Astrocyte of the cerebellum (primary cell): ENCODE measurements at regions not wholly inside any gene's neighbourhood (a gene's known extent, or its start where the extent isn't known, plus 50 kb on each side); places are given as distances from the start of the nearest gene placed in this dataset.

Experiments
- DNase-seq: peaks from one replicate; pipeline ENCODE4 v3.0.0-alpha.2; 2011; ENCODE audit warnings: low read depth
- H3K4me3 ChIP-seq: 2 replicates; pipeline ENCODE4 v1.5.1; 2011; ENCODE audit warnings: mild to moderate bottlenecking, low read depth, low read length, moderate library complexity
- CTCF ChIP-seq: IDR thresholded peaks from 2 replicates; pipeline ENCODE4 v1.5.1; 2012; ENCODE audit warnings: low read length, low read depth, moderate library complexity, mild to moderate bottlenecking; ENCODE audit errors: missing control alignments
- in situ Hi-C: cut with HindIII; loops from 2 replicates; pipeline ENCODE4 v1.10.0; 2017; ENCODE audit warnings: low sequenced_read_pairs

- no peak for TF ChIP-seq CTCF
- in situ Hi-C loops: no loop called here
- H3K4me3 ChIP-seq: no peak overlapping the region
- no peak for DNase-seq
Observed at GRCh38 chr6:50271266-50271665, 221.5 kb upstream of the DEFB112 start.

- TF ChIP-seq CTCF: no peak
- in situ Hi-C loops: no loop called here
- no peak for DNase-seq
- no peak overlapping the region for H3K4me3 ChIP-seq
Observed at GRCh38 chr6:50271817-50272216, 222.1 kb upstream of the DEFB112 start.

- H3K4me3 ChIP-seq: no peak overlapping the region
- no peak for TF ChIP-seq CTCF
- in situ Hi-C loops: no loop called here
- no peak for DNase-seq
Observed at GRCh38 chr6:50272611-50273010, 222.9 kb upstream of the DEFB112 start.

- TF ChIP-seq CTCF: no peak
- DNase-seq: no peak
- in situ Hi-C loops: no loop called here
- no peak overlapping the region for H3K4me3 ChIP-seq
Observed at GRCh38 chr6:50276771-50277261, 227.1 kb upstream of the DEFB112 start.

- no peak overlapping the region for H3K4me3 ChIP-seq
- in situ Hi-C loops: no loop called here
- TF ChIP-seq CTCF: no peak
- no peak for DNase-seq
Observed at GRCh38 chr6:50277774-50278173, 228.0 kb upstream of the DEFB112 start.

GRCh38 chr6:50278663-50279062, 228.9 kb upstream of the DEFB112 start:
- in situ Hi-C loops: no loop called here
- H3K4me3 ChIP-seq: no peak overlapping the region
- no peak for TF ChIP-seq CTCF
- DNase-seq: no peak

GRCh38 chr6:50285735-50286134, 236.0 kb upstream of the DEFB112 start:
- TF ChIP-seq CTCF: no peak
- in situ Hi-C loops: no loop called here
- no peak for DNase-seq
- H3K4me3 ChIP-seq: no peak overlapping the region
